Stimulated activated CD8-positive, alpha-beta memory T cell treated with anti-CD3 and anti-CD28 coated beads, Interleukin-7, amount 100 ng/mL, for 48 hours (primary cell): ENCODE measurements at regions not wholly inside any gene's neighbourhood (a gene's known extent, or its start where the extent isn't known, plus 50 kb on each side); places are given as distances from the start of the nearest gene placed in this dataset.

Experiments
- DNase-seq, 2 donors: peaks; one replicate each; pipeline ENCODE4 v3.0.0-alpha.2; 2020; ENCODE audit warnings: low read depth in 1 of 2; ENCODE audit errors: extremely low read depth in 1 of 2

DNA sequence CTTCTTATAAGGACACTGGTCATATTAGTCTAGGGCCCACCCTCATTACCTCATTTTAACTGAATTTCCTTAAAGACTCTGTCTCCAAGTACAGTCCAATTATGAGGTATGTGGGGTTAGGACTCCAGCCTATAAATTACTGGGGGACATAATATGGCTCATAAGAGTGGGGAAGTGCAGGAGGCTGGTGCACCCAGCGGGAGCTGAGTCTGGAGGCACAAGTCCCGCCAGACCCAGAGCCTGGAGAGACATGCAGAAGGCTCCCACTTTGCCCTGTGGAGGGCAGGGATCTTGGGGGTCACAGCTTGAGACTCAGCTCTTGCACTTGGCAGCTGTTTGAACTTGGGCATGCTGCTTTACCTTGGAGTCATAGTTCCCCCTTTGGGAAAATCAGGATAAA lies 250.4 kb downstream of the RHOU start:
- no peak for DNase-seq

DNA sequence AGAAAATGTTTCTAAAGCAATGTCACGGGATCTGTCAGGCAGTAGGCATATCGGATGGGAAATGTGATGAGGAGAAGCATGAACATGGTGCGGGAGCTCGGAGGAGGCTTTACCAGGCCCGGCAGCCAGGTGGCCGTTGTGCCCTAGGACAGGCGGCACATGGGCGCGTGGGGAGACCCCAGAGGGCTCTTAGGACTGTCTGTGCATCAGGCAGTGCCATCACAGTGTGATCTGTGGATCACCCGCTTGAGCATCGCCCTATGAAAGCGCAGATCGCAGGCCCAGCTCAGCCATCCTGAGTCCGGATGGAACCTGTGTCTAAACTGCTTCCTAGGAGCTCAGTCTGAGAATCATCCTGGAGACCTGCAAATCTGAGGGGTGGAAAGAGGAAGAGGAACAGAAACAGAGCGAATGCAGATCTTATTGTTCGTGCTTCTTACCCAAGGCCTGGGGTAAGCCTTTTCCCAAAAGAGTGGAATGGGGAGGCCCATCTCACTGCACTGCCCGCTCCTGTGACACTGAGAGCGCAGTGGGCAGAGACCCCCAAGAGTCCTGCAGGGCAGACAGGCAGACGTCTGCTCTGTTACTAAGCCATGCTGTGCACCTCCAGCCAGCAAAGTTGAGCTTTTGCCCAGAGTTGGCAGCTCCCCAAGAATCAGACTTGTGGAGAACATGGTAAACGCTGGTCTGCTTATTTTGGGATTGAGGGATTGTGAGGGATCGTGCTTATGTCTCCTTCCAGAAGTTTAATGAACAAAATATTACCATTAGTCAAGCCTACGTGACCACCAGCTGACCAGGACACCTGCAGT lies 251.0 kb downstream of the RHOU start:
- DNase-seq: no peak

DNA sequence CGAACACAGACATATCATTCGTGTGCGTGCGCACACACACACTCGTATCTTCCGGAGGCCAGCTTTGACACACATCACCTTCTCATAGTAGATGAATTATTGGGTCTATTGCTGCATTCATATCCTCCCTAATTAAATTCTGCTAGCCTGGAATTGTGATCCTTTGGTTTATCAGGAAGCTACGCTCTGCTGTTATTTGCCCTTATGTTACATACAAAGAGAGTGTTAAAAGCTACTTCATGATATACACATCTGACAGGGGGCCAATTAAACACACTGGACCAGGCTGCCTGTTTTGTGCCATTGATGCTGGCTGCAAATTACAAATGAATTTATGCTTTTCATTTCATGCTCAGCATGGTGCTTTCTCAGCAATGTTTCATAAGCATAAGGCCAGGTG lies 252.0 kb downstream of the RHOU start:
- DNase-seq: no peak

DNA sequence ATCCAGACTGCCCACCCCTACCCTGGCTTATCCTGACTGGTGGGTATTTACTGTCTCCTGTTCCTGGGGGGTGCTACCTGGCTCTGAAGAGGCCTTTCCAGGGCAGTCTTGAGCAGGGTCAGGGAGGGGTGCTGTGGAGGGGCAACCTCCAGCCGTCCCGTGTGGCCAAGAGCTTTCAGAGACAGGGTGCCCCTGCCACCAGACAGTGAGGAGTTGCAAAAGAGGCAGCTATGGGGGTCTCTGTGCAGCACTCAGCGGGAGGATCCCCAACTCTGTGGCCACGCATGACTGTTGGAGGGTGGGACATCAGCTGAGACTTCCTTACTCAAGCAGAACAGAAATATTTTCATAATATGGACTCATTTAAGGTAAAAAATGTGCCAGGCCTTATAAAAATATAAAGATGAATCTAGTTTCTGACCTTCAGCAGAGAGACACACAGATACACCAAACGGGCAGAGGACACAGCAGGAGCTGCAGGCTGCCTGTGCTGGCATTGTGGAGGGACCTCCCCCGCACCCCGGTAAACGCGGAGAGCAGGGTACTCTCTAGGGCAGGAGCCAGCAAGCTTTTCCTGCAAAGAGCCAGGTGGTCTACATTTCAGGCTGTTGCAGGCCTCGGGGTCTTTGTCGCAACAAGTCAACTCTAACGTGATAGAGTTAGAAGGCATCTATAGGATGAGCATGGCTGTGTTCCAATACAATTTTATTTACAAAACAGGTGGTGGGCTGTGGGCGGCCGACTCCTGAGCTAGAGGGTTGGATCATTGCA lies 252.6 kb downstream of the RHOU start:
- DNase-seq: no peak

DNA sequence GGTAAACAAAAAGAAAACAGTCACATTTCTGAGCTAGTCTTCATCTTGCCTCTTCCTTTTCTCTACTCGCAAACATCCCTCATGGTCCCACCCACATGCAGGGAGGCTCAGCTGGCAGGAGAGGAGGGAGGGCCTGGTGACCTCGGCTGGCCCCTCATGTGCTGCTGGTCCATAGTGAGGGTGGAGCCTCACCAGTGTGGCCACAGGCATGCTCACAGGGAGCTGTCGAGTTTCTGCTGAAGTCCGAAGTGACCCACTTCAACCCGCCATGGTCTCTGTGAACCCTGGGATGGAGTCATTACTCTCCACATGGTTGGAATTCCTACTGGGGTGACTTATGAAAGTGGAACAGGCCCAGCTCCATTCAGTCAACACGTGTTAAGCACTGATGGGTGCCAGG lies 253.4 kb downstream of the RHOU start:
- no peak for DNase-seq

DNA sequence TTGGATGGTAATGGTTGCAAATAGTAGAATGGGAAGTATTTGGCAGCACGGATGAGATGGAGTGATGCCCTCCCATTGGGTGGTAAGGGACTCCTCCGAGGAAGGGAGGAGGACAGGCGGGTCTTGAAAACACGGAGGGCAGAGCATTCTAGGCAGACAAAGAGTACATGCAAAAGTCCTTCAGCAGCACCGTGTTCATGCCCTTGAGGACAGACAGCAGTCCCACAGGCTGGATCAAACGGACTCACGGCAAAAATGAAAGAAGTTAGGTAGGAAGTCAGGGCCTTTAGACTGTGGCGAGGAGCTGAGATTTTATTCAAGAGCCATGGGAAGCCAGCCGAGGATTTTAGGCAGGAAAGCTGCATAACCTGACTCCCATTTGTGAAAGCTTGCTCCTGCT lies 253.9 kb downstream of the RHOU start:
- DNase-seq: no peak

DNA sequence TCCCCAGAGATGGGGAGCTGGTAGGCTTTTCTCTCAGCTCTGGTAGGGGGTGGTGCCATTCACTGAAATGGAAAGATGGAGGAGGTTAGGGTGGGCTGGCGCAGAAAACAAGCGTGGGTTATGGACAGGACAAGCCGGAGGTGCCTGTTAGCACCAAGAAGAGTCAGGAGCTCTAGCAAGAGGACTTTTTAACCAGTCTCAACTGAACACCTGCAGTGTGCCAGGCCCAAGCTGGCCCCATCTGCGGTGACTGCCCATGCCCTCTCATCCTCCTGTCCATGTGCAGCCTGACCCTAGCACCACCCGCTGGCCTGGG lies 254.4 kb downstream of the RHOU start:
- no peak for DNase-seq

DNA sequence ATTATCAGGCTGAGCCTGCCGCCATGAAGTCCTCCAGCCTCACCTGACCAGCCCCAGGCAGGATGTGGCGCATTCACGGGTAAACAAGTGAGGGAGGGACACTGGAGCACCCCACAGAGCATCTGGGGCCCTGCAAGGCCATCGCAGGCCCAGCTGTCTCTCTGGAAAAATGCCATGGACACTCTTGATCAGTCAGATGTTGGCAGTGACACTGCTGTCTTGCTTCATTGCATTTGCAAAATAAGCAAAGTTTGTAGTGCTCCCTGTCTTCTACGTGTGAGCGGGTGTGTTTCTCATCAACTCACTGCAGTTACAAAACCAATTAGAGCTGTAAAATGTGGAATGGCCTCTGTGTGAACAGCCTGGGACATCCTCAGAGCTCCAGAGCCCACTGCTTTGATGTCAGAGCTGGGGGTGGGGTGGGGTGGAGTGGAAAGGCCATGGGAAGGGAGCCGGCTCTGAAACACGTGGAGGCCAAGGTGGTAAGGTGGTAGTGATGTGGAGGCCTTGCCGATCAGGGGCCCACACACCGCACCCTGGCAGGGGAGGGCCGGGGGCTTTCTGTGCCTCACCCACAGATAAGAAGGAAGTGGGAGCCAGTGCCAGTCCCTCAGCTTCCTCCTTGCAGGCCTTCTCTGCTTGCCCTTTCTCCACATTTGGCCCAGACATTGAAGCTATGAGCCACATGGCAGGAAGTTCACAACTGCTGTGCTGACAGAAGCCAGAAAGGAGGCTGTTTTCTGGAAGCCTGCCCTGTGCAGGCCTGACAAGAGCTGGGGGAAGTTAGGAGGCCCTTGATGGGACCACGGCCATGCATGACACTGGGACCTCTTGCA lies 254.9 kb downstream of the RHOU start:
- no peak for DNase-seq

DNA sequence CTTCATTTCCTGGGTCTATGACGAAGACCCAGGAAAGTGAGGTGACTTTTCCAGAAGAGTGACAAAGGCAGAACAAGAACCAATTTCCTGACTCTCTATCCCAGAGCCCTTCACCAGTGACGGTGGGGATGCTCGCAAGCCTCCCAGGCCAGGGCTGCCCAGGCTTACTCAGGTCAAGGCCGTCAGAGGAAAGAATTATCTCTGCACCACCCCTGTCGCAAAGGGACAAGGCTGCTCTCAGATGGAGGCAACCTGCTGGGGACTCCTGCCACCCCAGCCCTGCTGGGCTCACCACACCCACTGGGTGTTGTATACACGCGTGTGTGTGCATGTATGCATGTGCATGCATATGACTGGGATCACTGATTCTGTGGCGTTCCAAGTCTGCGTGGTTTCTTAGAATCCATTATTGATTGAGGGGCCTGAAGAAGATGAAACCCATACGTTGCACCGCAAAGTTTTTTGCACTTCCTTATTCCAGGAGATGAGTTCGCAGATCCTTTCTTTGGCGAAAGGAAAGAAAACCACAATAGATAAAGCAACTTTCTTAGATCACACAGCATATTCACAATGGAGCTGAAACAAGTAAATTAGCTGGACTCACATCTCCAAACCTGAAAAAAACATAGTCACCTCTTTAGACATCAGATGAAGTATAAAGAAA lies 255.8 kb downstream of the RHOU start:
- DNase-seq: no peak

DNA sequence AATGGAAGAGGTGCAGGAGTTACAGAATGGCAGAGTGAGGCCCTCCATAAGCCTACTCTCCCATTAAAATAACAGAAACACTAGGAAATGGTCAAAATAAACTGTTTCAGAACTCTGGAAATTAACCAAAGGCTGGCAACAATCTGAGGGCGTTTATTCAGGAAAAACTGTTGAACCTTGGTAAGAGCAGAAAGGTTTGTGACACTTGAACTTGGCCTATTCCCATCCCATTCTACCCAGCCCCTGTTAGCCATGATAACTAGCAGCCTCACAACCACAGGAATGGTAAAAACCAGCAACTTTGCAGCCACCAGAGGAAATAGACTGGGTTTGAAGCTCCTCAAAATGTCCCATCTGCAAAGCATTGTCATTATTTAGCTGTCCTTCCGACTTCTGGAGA lies 256.8 kb downstream of the RHOU start:
- DNase-seq: no peak

DNA sequence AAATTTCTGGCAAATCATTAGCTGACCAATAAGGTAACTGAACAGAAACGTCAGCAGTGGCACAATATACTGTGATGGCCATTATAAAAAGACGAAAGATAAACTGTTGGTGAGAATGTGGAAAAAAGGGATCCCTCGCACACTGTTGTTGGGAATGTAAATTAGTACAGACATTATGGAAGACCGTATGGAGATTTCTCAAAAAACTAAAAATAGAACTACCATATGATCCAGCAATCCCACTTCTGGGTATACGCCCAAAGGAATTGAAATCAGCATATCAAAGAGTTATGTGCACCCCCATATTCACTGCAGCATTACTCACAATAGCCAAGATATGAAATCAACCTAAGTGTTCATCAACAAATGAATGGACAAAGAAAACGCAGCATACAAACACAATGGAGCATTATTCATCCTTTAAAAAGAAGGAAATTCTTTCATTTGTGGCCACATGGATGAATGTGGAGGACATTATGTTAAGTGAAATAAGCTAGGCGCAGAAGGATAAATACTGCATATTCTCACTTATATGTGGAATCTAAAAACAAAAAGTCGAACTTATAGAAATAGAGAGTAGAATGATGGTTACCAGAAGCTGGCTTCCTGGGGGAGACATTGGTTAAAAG lies 257.7 kb downstream of the RHOU start:
- no peak for DNase-seq

DNA sequence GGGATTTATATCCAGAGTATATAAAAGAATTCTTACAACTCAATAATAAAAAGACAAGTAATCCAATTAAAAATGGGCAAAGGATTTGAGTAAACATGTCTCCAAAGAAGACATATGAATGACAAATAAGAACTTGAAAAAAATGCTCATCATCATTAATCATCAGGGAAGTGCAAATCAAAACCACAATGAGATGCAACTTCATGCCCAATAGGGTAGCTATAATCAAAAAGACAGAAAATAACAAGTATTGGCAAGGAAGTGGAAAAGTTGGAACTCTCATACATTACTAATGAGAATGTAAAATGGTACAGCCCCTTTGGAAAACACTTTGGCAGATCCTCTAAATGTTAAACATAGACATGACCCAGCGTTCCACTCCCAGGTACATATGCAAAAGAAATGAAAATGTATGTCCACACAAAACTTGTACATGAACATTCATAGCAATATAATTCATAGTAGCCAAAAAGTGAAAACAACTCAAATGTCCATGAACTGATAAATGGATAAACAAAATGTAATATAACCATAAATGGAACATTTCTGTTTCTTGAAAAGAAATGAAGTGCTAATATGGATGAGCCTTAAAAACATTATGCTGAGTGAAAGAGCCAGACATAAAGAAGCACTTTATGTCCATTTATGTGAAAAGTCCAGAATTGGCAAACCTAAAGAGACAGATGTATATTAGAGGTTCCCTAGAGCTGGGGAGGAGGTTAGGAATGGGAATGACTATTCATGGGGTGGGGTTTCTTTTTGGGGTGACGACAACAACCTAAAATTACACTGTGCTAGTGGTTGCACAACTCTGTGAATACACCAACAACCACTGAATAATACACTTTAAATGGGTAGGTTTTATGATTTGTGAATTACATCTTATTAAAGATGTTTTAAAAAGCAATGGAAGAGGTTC lies 259.7 kb downstream of the RHOU start:
- DNase-seq: no peak

DNA sequence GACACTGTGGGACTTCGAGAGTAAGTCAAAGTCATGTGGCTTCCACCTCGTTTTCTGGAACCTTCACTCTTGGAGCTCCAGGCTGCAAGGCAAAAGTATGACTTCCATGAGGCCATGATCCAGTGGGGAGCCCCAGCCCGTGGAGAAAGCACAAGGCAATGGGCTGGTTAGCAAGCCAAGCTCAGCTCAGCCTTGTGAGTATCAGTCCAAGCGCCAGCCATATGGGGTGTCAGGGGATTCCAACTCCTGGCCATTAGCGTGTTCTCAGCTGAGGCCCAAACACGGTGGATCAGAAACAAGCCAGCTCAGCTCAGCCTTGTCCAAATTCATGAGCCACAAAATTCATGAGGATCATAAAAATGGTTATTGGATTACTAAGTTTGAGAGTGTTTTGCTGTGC lies 261.0 kb downstream of the RHOU start:
- no peak for DNase-seq

DNA sequence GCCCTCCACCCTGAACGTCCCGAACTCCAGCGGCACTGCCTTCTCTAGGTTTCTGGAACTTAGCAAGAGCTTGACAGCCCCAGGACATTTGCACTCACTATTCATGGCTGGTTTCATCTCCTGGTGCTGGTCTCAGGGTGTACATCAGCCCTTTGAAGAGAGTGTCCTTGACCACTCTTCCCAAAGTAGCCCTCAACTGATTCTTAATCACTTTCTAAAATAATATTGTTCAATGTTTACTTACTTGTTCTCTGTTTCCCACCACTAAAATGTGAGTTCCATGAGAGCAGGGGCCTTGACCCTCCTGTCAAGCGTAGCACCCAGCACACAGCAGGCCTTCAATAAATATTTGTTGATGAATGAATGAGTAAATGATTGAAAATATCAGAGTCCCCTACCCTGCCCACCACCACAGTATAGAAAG lies 262.5 kb downstream of the RHOU start:
- no peak for DNase-seq

DNA sequence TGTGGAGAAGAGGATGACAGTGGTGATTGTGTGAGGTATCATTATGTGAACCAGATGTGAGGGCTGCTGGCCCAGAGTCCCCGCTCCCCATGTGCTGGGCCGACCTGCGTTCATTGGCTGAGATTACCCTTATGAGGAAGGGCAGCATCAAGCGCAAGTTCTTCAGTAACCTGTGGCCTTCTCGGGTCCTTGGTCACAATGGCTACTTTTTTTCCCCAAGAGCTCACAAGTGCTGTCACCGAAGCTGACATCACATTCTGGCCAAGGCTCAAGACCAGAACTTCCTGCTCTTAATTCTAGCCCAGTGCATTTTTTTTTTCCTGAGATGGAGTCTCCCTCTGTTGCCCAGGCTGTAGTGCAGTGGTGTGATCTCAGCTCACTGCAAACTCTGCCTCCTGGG lies 262.9 kb downstream of the RHOU start:
- DNase-seq: no peak

DNA sequence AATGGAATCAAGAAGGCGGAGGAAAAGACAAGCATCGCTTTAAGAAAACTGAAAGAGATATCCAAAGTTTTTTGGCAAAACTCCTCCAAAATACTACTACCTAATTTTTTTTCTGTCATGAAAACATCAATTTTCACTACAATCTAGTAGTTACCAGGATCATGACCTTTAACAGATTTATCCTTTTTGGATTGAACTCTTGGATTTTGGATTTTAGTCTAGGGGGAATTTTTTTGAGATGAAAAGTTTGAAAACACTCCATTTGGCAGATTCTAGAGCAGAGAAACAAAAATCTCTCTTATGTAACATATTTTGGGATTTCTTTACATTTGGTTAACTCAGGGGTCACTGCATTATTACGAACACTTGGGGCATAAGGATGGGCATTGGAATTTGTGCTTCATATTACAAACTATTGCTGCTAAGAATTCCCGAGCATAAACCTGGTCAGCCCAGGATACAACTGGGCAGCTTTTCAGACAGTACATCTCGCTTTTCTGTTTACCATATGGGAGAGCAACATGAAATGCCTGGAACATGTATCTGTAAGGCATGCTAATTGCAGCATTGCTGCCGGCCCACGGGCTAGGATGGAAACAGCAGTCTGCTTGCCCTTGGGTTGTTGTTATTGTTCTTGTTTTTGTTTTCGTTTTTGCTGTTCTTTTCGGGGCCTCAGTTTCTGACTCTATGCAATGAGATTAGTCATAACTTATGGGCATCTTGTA lies 264.3 kb downstream of the RHOU start:
- DNase-seq: no peak

DNA sequence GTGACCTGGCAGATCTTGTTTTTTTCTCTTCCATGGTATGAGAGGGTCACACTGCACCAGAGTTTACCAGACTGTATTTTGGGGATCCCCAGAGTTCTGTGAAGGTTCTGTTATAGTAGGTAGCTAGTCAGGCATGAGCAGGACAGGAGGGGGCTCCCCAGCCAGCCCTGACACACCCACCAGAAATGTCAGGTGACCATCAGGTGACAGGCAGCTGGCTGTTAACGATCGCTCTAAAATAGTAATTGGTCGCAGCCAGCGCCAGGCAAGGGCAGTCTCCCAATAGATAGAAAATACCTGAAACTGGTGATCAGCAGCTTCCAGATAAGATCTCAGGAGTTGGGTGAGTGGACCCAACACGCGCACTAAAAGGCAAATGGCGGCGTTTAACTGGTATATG lies 264.9 kb downstream of the RHOU start:
- DNase-seq: no peak

DNA sequence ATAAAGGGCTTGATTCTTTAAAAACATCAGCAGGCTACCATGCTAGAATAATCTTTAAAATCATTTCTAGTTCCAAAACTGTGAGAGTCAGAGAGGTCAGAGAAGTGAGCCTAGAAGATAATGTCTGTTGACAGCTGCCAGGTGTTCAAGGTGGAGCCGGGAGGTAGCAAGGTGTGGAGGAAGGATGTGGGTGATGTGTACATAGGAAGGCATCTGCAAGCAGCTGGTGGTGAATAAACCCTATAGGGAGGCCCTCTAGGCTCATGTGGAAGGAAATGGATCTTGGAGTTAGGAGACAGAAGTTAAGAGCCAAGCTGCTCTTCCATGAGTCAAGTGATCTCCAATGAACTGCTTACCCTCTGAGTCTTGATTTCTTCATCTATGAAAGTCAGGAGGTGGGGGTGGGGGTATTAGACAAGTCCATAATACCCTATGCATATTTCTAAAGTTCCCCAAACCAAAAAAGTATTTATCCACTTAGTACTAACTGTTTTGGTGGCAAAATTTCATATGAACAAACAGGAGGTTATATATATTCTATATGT lies 266.3 kb downstream of the RHOU start:
- no peak for DNase-seq

DNA sequence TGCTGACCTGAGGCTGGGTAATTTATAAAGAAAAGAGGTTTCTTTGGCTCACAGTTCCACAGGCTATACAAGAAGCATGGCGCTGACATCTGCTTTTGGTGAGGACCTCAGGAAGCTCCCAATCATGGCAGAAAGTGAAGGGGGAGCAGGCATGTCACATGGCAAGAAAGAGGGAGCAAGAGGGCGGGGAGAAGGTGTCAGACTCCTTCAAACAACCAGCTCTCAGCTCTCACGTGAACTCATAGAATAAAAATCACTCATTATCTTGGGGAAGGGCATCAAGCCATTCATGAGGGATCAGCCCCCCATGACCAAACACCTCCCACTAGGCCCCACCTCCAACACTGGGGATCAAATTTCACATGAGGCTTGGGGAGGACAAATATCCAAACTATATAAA lies 266.8 kb downstream of the RHOU start:
- DNase-seq: no peak
